IPS-NIHi11 (cell line): ENCODE measurements at regions not wholly inside any gene's neighbourhood (a gene's known extent, or its start where the extent isn't known, plus 50 kb on each side); places are given as distances from the start of the nearest gene placed in this dataset.

ENCODE experiments used
- DNase-seq: peaks from one replicate; pipeline ENCODE4 v3.0.0; 2012; ENCODE audit warnings: mixed read lengths, low spot score

GRCh38 chrX:39507034-39507433, 590.7 kb downstream of the BCOR start:
- no peak for DNase-seq

GRCh38 chrX:39507617-39508299, 590.0 kb downstream of the BCOR start:
- no peak for DNase-seq

GRCh38 chrX:39508300-39508692, 589.5 kb downstream of the BCOR start:
- no peak for DNase-seq

- no peak for DNase-seq
These were observed 588.6 kb downstream of the BCOR start for GRCh38 chrX:39509157-39509556.

GRCh38 chrX:39513836-39514235, 583.9 kb downstream of the BCOR start:
- no peak for DNase-seq

GRCh38 chrX:39514801-39515200, 583.0 kb downstream of the BCOR start:
- DNase-seq, result no peak

GRCh38 chrX:39516427-39516841, 581.3 kb downstream of the BCOR start:
- DNase-seq, result no peak

GRCh38 chrX:39518476-39519029, 579.2 kb downstream of the BCOR start:
- no peak for DNase-seq

GRCh38 chrX:39519030-39519488, 578.7 kb downstream of the BCOR start:
- DNase-seq, result no peak

GRCh38 chrX:39519566-39520301, 578.0 kb downstream of the BCOR start:
- no peak for DNase-seq

- no peak for DNase-seq
These were observed 572.0 kb downstream of the BCOR start for GRCh38 chrX:39525758-39526157.

- no peak for DNase-seq
These were observed 570.7 kb downstream of the BCOR start for GRCh38 chrX:39527025-39527424.

GRCh38 chrX:39528161-39528916, 569.4 kb downstream of the BCOR start:
- no peak for DNase-seq

- DNase-seq, result peak; percentile 9
These were observed 565.0 kb downstream of the BCOR start for GRCh38 chrX:39532761-39533160.

GRCh38 chrX:39534949-39535348, 562.8 kb downstream of the BCOR start:
- DNase-seq, result no peak

GRCh38 chrX:39536211-39536610, 561.5 kb downstream of the BCOR start:
- no peak for DNase-seq

GRCh38 chrX:39541881-39542280, 555.9 kb downstream of the BCOR start:
- no peak for DNase-seq

- no peak for DNase-seq
These were observed 555.4 kb downstream of the BCOR start for GRCh38 chrX:39542316-39542715.

- DNase-seq, result no peak
These were observed 546.9 kb downstream of the BCOR start for GRCh38 chrX:39550795-39551361.

GRCh38 chrX:39551762-39552161, 546.0 kb downstream of the BCOR start:
- no peak for DNase-seq

GRCh38 chrX:39555431-39555830, 542.3 kb downstream of the BCOR start:
- no peak for DNase-seq

GRCh38 chrX:39556056-39556455, 541.7 kb downstream of the BCOR start:
- DNase-seq, result peak; percentile 22
